HK-2 (cell line): ENCODE measurements at regions not wholly inside any gene's neighbourhood (a gene's known extent, or its start where the extent isn't known, plus 50 kb on each side); places are given as distances from the start of the nearest gene placed in this dataset.
A peak's percentile ranks its signal among the peaks of the same experiment; 100 is the strongest.

Experiments
- DNase-seq: peaks from one replicate; pipeline ENCODE4 v3.0.0-alpha.2; 2018; ENCODE audit not compliant: unreplicated experiment

DNA sequence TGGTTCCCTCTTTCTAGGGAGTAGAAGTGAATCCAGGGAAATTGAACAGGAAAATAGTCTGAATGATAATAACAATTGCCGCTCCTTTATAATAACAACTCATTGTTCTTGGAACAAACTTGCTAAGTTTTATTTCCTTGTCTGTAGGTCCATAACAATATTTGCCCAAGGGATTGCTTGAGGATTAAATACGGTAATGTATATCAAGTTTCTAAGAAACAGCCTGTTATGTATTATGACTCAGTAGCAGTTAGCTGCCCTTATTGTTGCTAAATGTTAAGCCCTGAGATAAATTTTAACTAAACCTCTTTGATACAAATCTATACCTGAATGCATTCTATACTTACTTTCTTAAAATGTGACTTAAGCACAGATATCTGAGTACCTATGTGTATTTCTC lies 215.9 kb upstream of the AADAT start:
- no peak for DNase-seq

DNA sequence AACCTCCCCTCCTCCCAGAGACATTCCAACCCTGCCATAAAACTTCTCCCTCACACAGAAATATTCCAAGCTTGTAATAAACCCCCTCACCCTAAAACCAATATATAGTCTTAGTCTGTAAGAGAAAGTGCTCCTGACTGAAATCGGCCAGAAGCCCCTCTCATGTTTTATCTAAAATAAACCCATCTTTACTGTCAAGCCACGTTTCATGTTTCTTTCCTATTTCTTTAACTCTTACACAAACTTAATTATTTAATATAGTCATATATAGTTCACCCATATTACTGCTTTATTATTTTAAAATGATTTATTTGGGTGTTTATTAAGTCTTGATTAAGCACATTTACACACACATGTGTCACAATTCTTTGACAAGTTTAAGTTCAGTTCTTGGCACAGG lies 191.3 kb upstream of the AADAT start:
- DNase-seq: no peak

DNA sequence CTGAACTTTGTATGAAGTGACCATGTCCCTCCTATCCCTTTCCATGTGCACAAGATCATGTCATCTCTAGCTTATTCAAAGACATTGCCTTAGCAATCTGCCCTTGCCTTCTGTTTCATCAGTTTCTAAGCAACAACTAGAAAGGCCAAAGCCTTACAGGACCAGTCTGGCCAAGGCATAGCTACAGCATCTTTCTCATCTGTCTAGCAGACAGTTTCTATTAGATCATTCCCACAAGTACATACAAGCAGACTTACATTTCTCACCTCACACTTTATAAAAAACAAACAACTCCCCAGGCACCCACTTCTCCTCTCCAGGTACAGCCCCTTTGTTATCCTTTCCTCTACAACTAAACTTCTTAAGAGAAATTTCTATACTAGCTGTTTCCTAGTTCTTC lies 188.7 kb upstream of the AADAT start:
- no peak for DNase-seq

DNA sequence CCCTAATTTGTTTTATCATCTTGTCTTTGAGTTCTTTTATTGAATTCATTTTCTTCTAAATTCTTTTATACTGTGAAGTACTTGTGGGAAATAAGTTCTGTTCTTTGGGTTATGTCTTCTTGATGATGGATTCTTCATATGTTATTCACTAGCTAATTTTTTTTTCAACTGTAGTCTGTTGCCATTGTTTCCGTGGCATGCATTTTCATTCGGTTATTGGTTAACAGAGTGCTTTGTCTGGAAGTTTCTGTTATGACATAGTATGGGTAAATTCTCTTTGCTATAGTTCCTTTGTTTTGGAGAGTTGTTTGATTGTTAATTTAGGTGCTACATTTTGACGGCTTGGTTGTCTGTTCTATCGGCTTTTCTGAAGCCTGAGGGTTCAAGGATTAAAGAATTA lies 184.9 kb upstream of the AADAT start:
- DNase-seq: no peak

DNA sequence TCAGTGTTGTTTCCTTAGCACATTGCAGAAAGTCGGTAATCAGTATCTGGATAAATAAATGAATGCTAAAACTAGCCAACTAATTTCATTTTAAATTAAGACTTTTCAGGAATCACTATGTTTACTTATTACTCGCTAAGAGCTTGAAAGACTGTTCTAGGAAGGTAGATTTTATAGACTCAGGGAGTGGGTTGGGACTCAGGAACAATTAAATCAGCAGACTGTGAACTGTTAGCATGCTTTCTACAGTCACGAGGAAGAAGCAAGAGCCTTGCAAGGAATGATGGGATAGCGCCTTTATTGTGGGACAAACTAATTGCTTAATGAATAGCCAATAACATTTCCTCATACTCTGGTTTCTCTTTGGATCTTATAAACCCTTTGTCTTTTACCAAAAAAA lies 183.2 kb upstream of the AADAT start:
- no peak for DNase-seq

DNA sequence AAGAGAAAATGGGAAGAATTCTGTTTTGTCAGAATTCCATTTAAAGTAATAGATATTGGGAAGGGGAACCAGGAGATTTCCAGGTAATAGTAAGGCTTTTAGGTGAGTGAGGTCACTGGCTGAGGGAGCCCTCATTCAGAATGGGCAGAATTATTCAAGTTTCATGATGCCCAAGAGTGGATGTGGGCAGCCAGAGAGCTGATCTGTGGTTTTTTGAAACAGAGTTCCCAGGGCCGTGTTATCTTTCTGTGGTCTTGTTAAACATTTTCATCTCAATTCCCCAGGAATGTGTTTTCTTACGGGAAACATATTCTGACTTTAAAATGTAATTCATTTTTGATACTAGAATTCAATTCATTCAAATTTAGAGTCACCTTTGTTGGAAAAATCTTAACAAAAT lies 182.0 kb upstream of the AADAT start:
- no peak for DNase-seq

DNA sequence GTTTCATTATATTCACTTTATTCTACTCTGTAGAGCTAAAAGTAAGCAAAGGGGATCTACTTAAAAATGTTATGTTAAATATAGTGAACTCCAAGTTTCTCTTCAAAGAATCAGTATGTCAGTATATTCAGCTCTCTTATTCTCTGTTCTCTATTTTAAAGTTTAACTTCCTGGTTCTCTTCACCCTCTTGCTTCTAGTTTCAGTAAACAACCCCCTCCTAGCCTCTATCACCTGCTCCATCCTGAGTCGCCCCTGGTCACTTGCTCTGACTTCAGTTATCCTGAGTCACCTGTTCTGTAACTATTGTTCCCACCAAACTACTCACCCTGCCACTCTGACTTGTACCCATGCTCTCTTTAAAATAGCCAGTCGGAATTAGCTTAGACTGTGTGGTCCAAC lies 180.9 kb upstream of the AADAT start:
- DNase-seq: no peak

DNA sequence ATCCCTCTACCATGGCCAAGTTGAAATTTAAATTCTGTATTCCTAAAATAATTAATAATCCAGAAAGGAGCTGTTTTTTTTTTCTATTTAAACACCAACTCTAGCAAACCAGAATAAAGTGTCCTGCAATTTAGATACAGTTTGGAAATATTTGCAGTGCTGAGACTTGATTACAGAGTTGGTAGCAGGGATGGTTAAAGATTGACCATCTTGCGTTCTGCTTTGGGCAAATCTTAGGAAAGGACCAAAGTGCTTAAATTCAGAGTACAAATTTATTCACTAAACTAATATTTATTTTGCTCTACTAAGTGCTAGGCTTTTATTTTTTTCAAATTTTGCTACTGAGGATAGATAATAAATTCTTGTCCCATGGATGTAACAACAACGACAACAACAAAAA lies 180.2 kb upstream of the AADAT start:
- no peak for DNase-seq

DNA sequence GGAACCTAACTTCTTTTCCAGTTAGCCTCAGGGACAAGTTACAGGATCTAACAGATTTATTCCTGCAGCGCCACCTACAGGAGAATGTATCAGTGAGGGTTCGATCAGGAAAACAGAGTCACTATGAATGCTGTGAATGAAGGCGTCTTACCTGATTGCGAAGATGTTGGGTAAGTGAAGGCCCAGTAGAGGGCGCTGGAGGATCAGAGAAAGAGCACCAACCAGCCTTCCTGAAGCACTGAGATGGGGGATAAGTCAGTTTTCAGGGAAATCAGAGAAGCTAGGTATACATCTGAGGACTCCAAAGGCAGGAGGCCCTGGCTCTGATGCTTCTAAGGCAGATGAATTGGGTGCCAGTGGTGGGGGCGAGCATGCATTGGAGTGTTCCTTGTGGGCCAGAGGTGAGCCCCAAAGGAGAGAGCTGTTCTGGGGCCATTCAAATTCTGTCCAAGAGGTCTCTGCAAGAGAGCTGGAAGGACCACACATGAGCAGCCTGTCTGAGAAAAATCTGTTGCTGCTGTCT lies 169.9 kb upstream of the AADAT start:
- peak; percentile 88 for DNase-seq

DNA sequence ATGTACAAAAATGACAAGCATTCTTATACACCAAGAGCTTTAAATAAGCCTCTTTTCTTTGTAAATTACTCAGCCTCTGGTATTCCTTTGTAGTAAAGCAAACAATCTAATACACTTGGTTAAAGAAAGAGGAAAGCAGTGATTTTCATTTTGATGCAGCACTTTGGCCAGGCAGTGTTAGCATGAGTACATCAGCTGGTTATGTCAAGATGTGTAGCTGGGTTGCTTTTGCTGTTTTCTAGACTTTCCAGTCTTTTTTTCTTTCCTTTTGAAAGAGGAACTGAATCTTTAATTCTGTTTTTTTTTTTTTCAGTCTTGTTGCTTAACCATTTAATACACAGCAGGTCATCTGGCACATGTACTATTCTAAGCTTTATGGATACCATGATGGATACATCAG lies 167.1 kb upstream of the AADAT start:
- DNase-seq: no peak

DNA sequence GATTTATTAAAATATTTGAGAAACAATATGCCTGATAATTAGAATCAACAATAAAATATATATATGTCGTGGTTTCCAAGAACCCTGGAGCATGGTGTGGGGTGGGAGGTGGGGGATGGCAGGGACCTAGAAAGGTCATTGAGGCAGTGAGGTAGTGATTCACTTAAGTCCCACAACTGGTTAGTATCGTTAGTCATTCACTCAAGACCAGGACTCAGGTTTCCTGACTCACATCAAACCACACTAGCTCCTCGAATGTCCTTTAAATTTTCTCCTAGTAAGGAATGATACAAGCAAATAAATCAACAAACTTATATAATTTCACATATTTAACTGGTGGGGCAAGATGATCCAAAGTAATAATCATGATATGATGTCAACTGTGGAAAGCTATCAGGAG lies 158.8 kb upstream of the AADAT start:
- DNase-seq: no peak

DNA sequence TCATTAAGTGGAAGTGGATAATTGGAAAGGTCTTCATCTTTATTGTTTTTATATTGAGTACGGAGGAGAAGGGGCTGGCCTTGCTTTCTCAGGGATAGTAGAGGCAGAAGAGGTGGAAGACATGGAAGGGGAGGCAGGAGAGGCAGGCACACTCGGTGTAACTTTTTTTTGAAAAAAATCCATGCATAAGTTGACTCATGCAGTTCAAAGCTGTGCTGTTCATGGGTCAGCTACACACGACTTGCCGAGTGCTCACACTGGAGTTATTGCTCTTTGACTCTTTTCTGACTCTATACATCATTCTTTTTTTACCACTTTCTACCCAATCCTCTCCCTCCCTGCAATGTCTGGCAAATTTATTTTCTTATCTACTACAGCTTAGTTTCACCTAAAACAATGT lies 158.3 kb upstream of the AADAT start:
- no peak for DNase-seq

DNA sequence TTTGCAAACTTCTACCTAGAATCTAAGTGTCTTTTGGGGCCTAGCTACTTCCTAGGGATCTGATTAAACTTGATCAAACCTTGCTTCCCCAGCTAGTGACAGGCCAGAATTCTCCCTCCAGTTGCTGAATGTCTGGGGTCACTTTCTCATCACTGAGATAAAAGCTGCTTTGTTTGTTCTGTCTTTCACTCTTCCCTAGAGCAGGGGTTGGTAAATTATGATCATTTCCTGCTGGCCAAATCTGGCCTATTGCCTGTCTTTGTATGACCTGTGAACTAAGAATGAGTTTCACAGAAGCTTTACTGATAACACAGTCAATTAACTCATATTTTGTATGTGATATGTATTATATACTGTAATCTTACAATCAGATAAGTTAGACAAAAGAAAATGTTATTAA lies 157.8 kb upstream of the AADAT start:
- no peak for DNase-seq

DNA sequence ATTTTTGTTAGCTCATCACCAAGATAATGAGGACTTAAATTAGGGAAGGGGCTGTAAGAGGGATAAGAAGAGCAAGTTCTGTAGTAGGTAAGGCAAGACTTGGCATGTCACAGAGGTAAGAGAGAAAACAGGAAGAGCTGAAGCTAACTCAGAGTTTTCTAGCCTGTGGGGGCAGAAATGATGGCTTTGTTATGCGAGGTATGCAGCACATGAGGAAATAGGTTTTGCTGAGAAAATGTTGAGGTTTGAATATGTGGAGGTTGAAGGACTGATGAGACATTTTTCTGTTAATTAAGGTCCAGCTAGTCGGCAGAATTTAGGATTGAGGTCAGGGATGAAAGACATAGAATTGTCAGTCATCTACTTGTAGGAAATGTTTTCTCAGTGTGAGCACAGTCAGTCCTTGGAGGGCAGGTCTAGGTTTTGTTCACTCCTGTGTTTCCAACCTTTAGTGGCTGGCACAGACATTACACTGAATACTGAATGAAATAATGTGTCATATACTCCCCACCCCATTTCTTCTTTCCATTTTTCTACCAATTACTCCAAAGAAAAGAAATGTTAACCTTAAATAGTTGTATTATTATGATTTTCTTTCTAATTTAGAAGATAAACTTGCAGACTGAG lies 154.0 kb upstream of the AADAT start:
- no peak for DNase-seq

DNA sequence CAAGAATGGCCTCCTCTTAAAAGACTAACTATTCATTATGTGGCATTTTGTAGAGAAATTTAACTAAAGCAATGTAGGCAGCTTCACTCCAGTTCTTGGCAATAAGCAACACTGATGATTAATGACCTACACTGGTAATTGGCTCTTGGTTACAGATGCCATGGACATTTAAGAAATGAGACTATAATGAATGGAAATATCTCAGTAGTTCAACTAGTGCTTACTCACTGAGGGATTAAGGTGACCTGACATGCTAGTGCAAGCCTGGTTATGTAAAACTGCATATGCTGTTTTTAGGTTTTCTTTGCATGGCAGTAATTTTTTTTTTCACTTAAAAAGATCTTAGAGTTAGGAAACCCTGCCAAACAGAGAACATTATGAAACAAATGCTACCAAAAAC lies 152.7 kb upstream of the AADAT start:
- DNase-seq: no peak

DNA sequence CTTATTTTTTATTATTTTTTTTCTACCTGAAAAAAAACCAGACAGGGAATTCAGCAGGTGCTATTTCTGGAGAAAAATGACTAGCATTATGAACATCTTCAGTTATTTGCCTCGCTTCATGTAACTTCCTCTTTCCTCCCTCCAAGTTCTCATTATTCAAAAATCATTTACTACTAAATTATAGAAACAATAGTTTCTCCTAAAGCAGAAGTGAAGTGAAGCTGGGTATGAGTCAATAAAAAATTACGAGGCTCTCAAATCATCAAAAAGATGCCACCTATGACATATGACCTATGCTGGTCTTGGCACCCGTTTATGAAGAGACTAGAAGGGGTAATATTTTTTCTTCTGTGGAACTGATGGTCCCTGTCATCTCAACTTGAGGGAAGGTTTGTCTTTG lies 145.0 kb upstream of the AADAT start:
- no peak for DNase-seq

DNA sequence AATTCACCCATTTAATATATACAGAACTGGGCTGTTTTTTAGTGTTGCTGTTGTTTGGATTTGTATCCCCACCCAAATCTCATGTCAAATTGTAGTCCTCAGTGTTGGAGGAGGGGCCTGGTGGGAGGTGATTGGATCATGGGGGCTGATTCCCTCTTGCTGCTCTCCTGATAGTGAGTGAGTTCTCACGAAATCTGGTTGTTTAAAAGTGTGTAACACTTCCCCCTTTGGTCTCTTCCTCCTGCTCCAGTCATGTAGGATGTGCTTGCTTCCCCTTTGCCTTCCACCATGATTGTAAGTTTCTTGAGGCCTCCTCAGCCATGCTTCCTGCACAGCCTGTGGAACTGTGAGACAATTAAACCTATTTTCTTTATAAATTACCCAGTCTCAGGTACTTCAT lies 141.6 kb upstream of the AADAT start:
- no peak for DNase-seq

DNA sequence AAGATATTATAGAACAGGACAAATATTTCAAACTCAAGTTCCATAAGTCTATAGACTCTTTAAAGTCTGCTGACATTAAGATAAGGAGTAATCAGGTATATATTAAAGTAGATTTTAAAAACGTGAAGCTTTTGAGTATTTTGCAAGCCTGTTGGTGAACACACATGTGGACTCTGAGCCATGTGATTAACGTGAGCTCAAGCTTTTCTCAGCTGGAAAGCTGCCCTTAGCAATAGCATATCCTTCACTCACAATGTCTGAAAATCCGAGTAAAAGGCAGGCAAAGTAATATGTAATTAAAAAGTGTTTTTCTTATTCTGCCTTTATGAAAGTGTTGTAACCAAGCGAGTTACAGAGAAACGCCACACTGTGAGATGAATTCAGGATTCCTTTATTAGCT lies 140.5 kb upstream of the AADAT start:
- no peak for DNase-seq

DNA sequence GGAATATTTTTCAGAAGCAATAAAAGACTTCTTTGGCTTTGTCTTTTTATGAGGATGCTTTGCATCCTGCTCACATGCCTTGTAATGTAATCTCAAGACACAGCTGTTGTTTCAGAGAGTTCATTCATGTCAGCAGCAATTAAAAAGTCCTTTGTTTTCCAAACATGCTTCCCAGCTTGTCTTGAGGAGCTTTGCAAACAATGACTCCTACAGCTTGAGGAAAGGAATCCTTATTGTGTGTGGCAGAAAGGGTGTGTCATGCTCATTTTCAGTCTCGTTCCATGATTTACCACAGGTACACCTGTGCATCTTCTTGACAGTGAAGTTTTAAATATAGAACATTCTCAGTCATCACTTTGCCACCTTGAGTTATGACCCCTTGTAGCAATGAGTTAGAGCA lies 139.2 kb upstream of the AADAT start:
- DNase-seq: no peak

DNA sequence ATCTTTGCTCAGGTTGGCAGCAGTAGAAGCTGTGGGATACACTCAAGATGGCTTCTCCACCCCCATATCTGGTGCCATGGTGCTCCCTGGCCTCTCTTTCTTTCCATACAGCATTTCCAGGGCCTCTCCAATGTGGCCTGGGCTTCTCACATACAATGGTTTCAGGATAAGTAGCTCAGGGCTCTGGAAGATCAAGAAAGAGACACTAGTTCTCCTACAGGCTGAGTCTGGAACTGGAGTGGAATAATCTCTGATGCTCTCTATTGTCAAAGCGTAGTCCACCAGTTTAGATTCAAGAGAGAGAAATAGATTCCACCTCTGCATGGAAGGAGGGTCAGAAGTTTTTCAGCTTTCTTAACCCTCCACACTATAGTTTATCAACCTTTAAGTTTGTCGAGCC lies 138.2 kb upstream of the AADAT start:
- no peak for DNase-seq

DNA sequence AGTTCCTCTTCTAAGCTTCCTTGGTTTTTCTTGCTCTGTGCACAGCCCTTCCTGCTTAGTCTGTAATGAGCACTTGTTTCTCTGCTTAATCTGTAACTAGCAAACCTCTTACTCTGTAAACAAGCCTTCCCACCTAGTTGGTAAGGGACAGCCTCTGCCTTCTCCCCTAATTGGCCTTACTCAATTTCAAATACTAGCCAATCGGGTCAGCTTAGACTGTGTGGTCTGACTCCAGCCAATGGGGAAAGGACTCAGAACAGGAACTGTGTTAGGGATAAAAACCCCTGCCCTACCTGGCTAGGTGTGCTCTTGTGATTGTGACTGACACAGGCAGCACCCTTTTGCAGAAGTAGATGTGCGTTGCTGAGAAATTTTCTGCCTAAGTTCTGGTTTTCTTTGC lies 136.5 kb upstream of the AADAT start:
- no peak for DNase-seq

DNA sequence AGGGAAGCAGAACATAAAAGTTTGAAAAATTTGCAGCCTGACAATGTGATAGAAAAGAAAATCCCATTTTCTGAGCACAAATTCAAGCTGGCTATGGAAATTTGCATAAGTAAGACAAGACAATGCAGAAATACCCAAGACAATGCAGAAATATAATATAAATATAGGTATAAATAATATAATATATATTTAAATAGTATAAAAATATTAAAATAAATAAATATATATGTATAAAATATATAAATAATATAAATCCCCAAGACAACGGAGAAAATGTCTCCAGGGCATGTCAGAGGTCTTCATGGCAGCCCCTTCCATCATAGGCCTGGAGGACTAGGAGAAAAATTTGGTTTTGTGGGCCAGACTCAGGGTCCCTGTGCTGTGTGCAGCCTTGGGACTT lies 125.0 kb upstream of the AADAT start:
- DNase-seq: no peak

DNA sequence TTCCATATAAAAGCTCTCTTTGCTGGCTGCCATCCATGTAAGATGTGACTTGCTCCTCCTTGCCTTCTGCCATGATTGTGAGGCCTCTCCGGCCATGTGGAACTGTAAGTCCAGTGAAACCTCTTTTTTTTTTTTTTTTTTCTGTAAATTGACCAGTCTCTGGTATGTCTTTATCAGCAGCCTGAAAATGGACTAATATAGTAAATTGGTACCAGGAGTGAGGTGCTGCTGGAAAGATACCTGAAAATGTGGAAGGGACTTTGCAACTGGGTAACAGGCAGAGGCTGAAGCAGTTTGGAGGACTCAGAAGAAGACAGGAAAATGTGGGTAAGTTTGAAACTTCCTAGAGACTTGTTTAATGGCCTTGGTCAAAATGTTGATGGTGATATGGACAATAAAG lies 124.3 kb upstream of the AADAT start:
- DNase-seq: no peak

DNA sequence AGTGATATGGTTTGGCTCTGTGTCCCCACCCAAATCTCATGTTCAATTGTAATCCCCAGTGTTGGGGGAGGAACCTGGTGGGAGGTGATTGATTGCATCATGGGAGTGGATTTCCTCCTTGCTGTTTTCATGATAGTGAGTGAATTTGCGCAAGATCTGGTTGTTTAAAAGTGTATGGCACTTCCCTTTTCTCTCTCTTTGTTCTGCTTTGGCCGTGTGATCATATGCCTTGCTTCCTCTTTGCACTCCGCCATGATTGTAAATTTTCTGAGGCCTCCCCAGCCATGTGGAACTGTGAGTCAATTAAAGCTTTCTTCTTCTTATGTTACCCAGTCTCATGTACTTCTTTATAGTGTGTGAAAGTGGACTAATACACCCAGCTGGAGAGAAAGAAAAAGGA lies 113.0 kb upstream of the AADAT start:
- DNase-seq: no peak

DNA sequence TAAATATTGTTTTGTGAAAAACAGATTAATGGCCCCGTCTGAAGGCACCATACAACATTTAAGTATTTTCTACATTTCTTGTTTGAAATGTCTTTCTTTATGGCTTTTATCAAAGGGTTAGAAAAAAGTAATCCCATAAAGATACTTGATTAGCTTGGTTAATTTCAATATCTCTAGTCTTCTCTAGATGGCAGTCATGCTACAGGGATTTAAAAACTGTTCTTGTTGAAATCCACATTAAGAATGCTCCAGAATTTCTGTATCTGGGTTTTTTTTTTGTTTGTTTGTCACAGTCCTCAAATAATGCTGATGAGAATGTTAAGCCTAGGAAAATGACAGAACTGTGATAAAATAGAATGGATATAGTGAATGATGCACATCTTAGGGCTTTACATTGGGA lies 109.0 kb upstream of the AADAT start:
- DNase-seq: no peak
